GM23248 (cell line): ENCODE measurements at regions not wholly inside any gene's neighbourhood (a gene's known extent, or its start where the extent isn't known, plus 50 kb on each side); places are given as distances from the start of the nearest gene placed in this dataset.

ENCODE experiments used
- DNase-seq: peaks from one replicate; pipeline ENCODE4 v3.0.0-alpha.2; 2015
- H2AFZ ChIP-seq: fragments of 200-600 bp; sonication (generic); 2 replicates; pipeline ENCODE4 v1.6.1; 2016; ENCODE audit warnings: antibody characterized with exemption
- H3F3A ChIP-seq: fragments of 200-600 bp; sonication (generic); 2 replicates; pipeline ENCODE4 v1.6.1; 2016; ENCODE audit warnings: mild to moderate bottlenecking, antibody characterized with exemption, mixed run types; ENCODE audit not compliant: insufficient read depth
- H3K27ac ChIP-seq: fragments of 200-600 bp; sonication (generic); 2 replicates; pipeline ENCODE4 v1.5.1; 2016; ENCODE audit warnings: mild to moderate bottlenecking
- H3K27me3 ChIP-seq: fragments of 200-600 bp; sonication (generic); replicated peaks from 2 replicates; pipeline ENCODE4 v1.6.1; 2016; ENCODE audit warnings: mild to moderate bottlenecking; ENCODE audit not compliant: insufficient read depth
- H3K36me3 ChIP-seq: fragments of 200-600 bp; sonication (generic); 2 replicates; pipeline ENCODE4 v1.6.1; 2016; ENCODE audit warnings: low read depth, mild to moderate bottlenecking
- H3K4me1 ChIP-seq: fragments of 200-600 bp; sonication (generic); 2 replicates; pipeline ENCODE4 v1.6.1; 2016; ENCODE audit warnings: mild to moderate bottlenecking; ENCODE audit not compliant: insufficient read depth
- H3K4me2 ChIP-seq: fragments of 200-600 bp; sonication (generic); one replicate; pipeline ENCODE4 v1.6.1; 2016; ENCODE audit warnings: mild to moderate bottlenecking; ENCODE audit not compliant: unreplicated experiment
- H3K4me3 ChIP-seq: fragments of 200-600 bp; sonication (generic); 2 replicates; pipeline ENCODE4 v1.5.1; 2016; ENCODE audit warnings: mild to moderate bottlenecking
- H3K79me2 ChIP-seq: fragments of 200-600 bp; sonication (generic); 2 replicates; pipeline ENCODE4 v1.6.1; 2016; ENCODE audit warnings: mild to moderate bottlenecking; ENCODE audit not compliant: insufficient read depth
- H3K9ac ChIP-seq: fragments of 200-600 bp; sonication (generic); 2 replicates; pipeline ENCODE4 v1.6.1; 2016; ENCODE audit warnings: mild to moderate bottlenecking
- H3K9me2 ChIP-seq: fragments of 200-600 bp; sonication (generic); 2 replicates; pipeline ENCODE4 v1.6.1; 2016; ENCODE audit warnings: mixed run types, mild to moderate bottlenecking, moderate library complexity; ENCODE audit not compliant: insufficient read depth
- H3K9me3 ChIP-seq: fragments of 200-600 bp; sonication (generic); one replicate; pipeline ENCODE4 v1.6.1; 2017; ENCODE audit warnings: low read depth
- H4K20me1 ChIP-seq: fragments of 200-600 bp; sonication (generic); 2 replicates; pipeline ENCODE4 v1.6.0; 2016; ENCODE audit not compliant: insufficient read depth
- EZH2 ChIP-seq: fragments of 200-600 bp; sonication (generic); IDR thresholded peaks from 2 replicates; pipeline ENCODE4 v1.6.1; 2018; ENCODE audit warnings: antibody characterized with exemption, mild to moderate bottlenecking; ENCODE audit not compliant: insufficient read depth, poor library complexity, severe bottlenecking
- EZH2phosphoT487 ChIP-seq: fragments of 200-600 bp; sonication (generic); IDR thresholded peaks from 2 replicates; pipeline ENCODE4 v1.6.1; 2018; ENCODE audit warnings: antibody characterized with exemption, moderate library complexity, mild to moderate bottlenecking, low read depth; ENCODE audit not compliant: insufficient read depth
- WGBS, 2 experiments: methylation state at CpG; one replicate each; pipeline ENCODE4 v1.1.6; 2015 to 2017; ENCODE audit warnings: low lambda C conversion rate in 2 of 2, low coverage in 1 of 2; ENCODE audit errors: missing lambda C conversion rate in 2 of 2; 5-methylcytosine and 5-hydroxymethylcytosine counted together
- in situ Hi-C: fragments of 300-500 bp; cut with MboI; formaldehyde crosslinking; loops from 2 replicates; pipeline ENCODE4 v1.15.0; 2020

GRCh38 chr5:7047511-7048261, 334.5 kb downstream of the TENT4A start:
- TF ChIP-seq EZH2 = no peak
- H3K27me3 ChIP-seq = no peaks in the 10 kb centered on the region
- no peak overlapping the region for H2AFZ ChIP-seq
- no peaks in the 10 kb centered on the region for H3K4me1 ChIP-seq
- DNase-seq = no peak
- H3K36me3 ChIP-seq = no peaks in the 10 kb centered on the region
- WGBS, 2 experiments = 7 to 8% methylated on average over 7 of the region's 7 CpGs
- H3K4me3 ChIP-seq = no peak overlapping the region
- H3K27ac ChIP-seq = no peak overlapping the region
- no peaks in the 10 kb centered on the region for H3K79me2 ChIP-seq
- H3K4me2 ChIP-seq = no peak overlapping the region
- no peaks in the 10 kb centered on the region for H3K9me2 ChIP-seq
- in situ Hi-C loops = no loop called here
- no peak overlapping the region for H3K9ac ChIP-seq
- no peaks in the 10 kb centered on the region for H3K9me3 ChIP-seq
- H3F3A ChIP-seq = no peaks in the 10 kb centered on the region
- H4K20me1 ChIP-seq = no peaks in the 10 kb centered on the region

- H4K20me1 ChIP-seq = no peaks in the 10 kb centered on the region
- H3K9me2 ChIP-seq = no peaks in the 10 kb centered on the region
- H3K4me1 ChIP-seq = no peaks in the 10 kb centered on the region
- H3K27ac ChIP-seq = no peak overlapping the region
- in situ Hi-C loops = no loop called here
- DNase-seq = no peak
- no peak overlapping the region for H3K4me3 ChIP-seq
- H3K79me2 ChIP-seq = no peaks in the 10 kb centered on the region
- no peak overlapping the region for H3K9ac ChIP-seq
- H3K9me3 ChIP-seq = no peaks in the 10 kb centered on the region
- no peak overlapping the region for H2AFZ ChIP-seq
- TF ChIP-seq EZH2phosphoT487 (no peak), EZH2 (no peak)
- no peak overlapping the region for H3K4me2 ChIP-seq
- H3K36me3 ChIP-seq = no peaks in the 10 kb centered on the region
- 16 to 17% methylated on average over 1 of the region's 1 CpG for WGBS, 2 experiments
- no peaks in the 10 kb centered on the region for H3K27me3 ChIP-seq
- H3F3A ChIP-seq = no peaks in the 10 kb centered on the region
These were observed 337.8 kb downstream of the TENT4A start for GRCh38 chr5:7050986-7051385.

DNA sequence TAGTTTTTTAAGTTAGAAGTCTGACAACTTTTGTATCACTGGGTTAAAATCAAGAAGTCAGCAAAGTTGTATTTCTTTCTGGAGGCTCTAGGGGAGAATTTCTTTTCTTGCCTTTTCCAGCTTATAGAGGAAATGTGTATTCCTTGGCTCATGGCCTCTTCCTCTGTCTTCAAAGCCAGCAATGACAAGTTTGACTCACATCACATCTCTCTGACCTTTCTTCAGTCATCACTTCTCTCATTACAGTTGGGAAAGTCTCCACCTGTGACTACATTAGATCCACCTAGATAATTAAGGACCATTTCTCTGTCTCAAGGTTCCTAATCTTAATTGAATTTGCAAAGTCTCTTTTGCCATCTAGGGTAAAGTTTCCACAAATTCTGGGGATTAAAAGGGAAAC, 339.9 kb downstream of the TENT4A start:
- Histone ChIP-seq H3K9ac (no peak overlapping the region), H3K79me2 (no peaks in the 10 kb centered on the region), H3K4me1 (no peaks in the 10 kb centered on the region), H3K4me2 (no peak overlapping the region), H3K27ac (no peak overlapping the region), H2AFZ (no peak overlapping the region), H3K9me3 (no peaks in the 10 kb centered on the region), H3K36me3 (no peaks in the 10 kb centered on the region), H3F3A (no peaks in the 10 kb centered on the region), H4K20me1 (no peaks in the 10 kb centered on the region), H3K27me3 (no peaks in the 10 kb centered on the region), H3K9me2 (no peaks in the 10 kb centered on the region), H3K4me3 (no peak overlapping the region)
- no peak for DNase-seq
- in situ Hi-C loops = no loop called here
- TF ChIP-seq EZH2phosphoT487 = no peak
- TF ChIP-seq EZH2 = no peak

- Histone ChIP-seq H4K20me1 (no peaks in the 10 kb centered on the region), H3K4me1 (no peaks in the 10 kb centered on the region), H3K4me2 (no peak overlapping the region), H3K27me3 (no peaks in the 10 kb centered on the region), H3K79me2 (no peaks in the 10 kb centered on the region), H3F3A (no peaks in the 10 kb centered on the region), H3K9me2 (no peaks in the 10 kb centered on the region), H3K36me3 (no peaks in the 10 kb centered on the region), H2AFZ (no peak overlapping the region), H3K9ac (no peak overlapping the region), H3K9me3 (no peaks in the 10 kb centered on the region), H3K4me3 (no peak overlapping the region), H3K27ac (no peak overlapping the region)
- no peak for TF ChIP-seq EZH2
- TF ChIP-seq EZH2phosphoT487 = no peak
- WGBS, 2 experiments = 44% methylated on average over 3 of the region's 3 CpGs
- in situ Hi-C loops = no loop called here
- DNase-seq = no peak
These were observed 340.4 kb downstream of the TENT4A start for GRCh38 chr5:7053528-7054209.
